Endothelial cell of umbilical vein (primary cell): ENCODE measurements at regions not wholly inside any gene's neighbourhood (a gene's known extent, or its start where the extent isn't known, plus 50 kb on each side); places are given as distances from the start of the nearest gene placed in this dataset.

Experiments
- BruUV-seq: library from RNA; stranded (reverse); fragments of 400-500 nt; replicated peaks from 2 replicates; lab custom pipeline; 2021; lab: Mats Ljungman, UMichigan
- CTCF ChIA-PET: fragments of 300-600, 350-600 bp; sonication (Branson Sonifier 250); formaldehyde crosslinking; loops from one replicate; lab custom pipeline; 2021; ENCODE audit warnings: antibody characterized with exemption, inconsistent platforms; lab: Charles Lee
- POLR2A ChIA-PET: fragments of 300-600, 350-600 bp; sonication (Branson Sonifier 250); formaldehyde crosslinking; loops from one replicate; lab custom pipeline; 2021; ENCODE audit warnings: antibody characterized with exemption, inconsistent platforms; lab: Charles Lee
- DNase-seq: peaks from one replicate; pipeline ENCODE4 v3.0.0-alpha.2; 2011; ENCODE audit warnings: low read depth, low spot score
- FAIRE-seq: peaks from 2 replicates; lab custom pipeline; 2011; peaks lifted over from hg19 to GRCh38; lab: Jason Lieb, UNC
- H2AFZ ChIP-seq: 2 replicates; pipeline ENCODE4 v1.6.0; 2012; ENCODE audit warnings: low read depth, low read length, control low read depth, inconsistent platforms
- H3K27ac ChIP-seq: 2 replicates; pipeline ENCODE4 v1.5.1; 2011; ENCODE audit warnings: low read depth, mild to moderate bottlenecking, control low read depth, low read length, moderate library complexity; ENCODE audit not compliant: insufficient read depth
- H3K27me3 ChIP-seq, 2 experiments: 2 replicates each; pipeline versions ENCODE4 v1.6.0 to v1.6.1; 2011; ENCODE audit warnings: low read length in 2 of 2, mixed read lengths in 1 of 2; ENCODE audit not compliant: control insufficient read depth in 2 of 2, insufficient read depth in 2 of 2
- H3K36me3 ChIP-seq, 2 experiments: 2 replicates in 1 of 2; 3 replicates in 1 of 2; pipeline ENCODE4 v1.5.1; 2011; ENCODE audit warnings: low read length in 2 of 2, mild to moderate bottlenecking in 1 of 2, moderate library complexity in 1 of 2; ENCODE audit not compliant: control insufficient read depth in 2 of 2, insufficient read depth in 2 of 2; ENCODE audit errors: extremely low read depth in 1 of 2
- H3K4me1 ChIP-seq: 3 replicates; pipeline ENCODE4 v1.5.1; 2011; ENCODE audit warnings: mild to moderate bottlenecking, low read length; ENCODE audit not compliant: control insufficient read depth, insufficient read depth; ENCODE audit errors: extremely low read depth
- H3K4me2 ChIP-seq: 2 replicates; pipeline ENCODE4 v1.6.1; 2011; ENCODE audit warnings: low read length, control low read depth, mixed read lengths; ENCODE audit not compliant: insufficient read depth
- H3K4me3 ChIP-seq, 3 experiments: fragments of 200-600 bp in 1 of 3; sonication (generic), shearing (Covaris generic) in 1 of 3; replicated peaks in 1 of 3; 2 replicates each; pipeline ENCODE4 v1.5.1; 2011 to 2016; ENCODE audit warnings: control low read depth in 3 of 3, low read length in 3 of 3, mild to moderate bottlenecking in 2 of 3, inconsistent platforms in 1 of 3, low read depth in 1 of 3, moderate library complexity in 1 of 3; ENCODE audit not compliant: insufficient read depth in 1 of 3
- H3K79me2 ChIP-seq: 2 replicates; pipeline ENCODE4 v1.6.0; 2012; ENCODE audit warnings: low read length, inconsistent platforms; ENCODE audit not compliant: control insufficient read depth, insufficient read depth
- H3K9ac ChIP-seq: replicated peaks from 2 replicates; pipeline ENCODE3; 2011; ENCODE audit warnings: low read length, control low read depth; ENCODE audit not compliant: insufficient read depth; ENCODE audit errors: extremely low read depth
- H3K9me1 ChIP-seq: replicated peaks from 3 replicates; pipeline ENCODE4 v1.6.0; 2011; ENCODE audit warnings: mild to moderate bottlenecking, low read length; ENCODE audit not compliant: control insufficient read depth, insufficient read depth; ENCODE audit errors: extremely low read depth
- H3K9me3 ChIP-seq: replicated peaks from 2 replicates; pipeline ENCODE4 v1.5.1; 2012; ENCODE audit warnings: low read length, inconsistent platforms; ENCODE audit not compliant: control insufficient read depth, insufficient read depth
- H4K20me1 ChIP-seq: replicated peaks from 2 replicates; pipeline ENCODE3; 2011; ENCODE audit warnings: mild to moderate bottlenecking, low read length; ENCODE audit not compliant: control insufficient read depth, insufficient read depth; ENCODE audit errors: extremely low read depth
- CTCF ChIP-seq, 2 donors: IDR thresholded peaks; 1 replicate in 1 of 2; 2 replicates in 1 of 2; pipeline ENCODE4 v1.5.1; 2011; ENCODE audit warnings: low read length in 2 of 2, mild to moderate bottlenecking in 2 of 2, moderate library complexity in 2 of 2, control low read depth in 1 of 2, inconsistent platforms in 1 of 2, low read depth in 1 of 2; ENCODE audit not compliant: insufficient read depth in 1 of 2; ENCODE audit errors: extremely low read depth in 1 of 2
- EZH2 ChIP-seq: IDR thresholded peaks from 2 replicates; pipeline ENCODE4 v1.6.1; 2012; ENCODE audit warnings: borderline replicate concordance, low read depth, mild to moderate bottlenecking, moderate library complexity, low read length, inconsistent platforms; ENCODE audit not compliant: severe bottlenecking
- FOS ChIP-seq: IDR thresholded peaks from 2 replicates; pipeline ENCODE4 v1.6.1; 2011; ENCODE audit warnings: mild to moderate bottlenecking, low read length, moderate library complexity, borderline replicate concordance; ENCODE audit not compliant: insufficient read depth
- GATA2 ChIP-seq: IDR thresholded peaks from 2 replicates; pipeline ENCODE4 v1.7.0; 2011; ENCODE audit warnings: low read depth, mild to moderate bottlenecking, moderate library complexity, mixed read lengths, low read length; ENCODE audit not compliant: insufficient read length, insufficient read depth
- JUN ChIP-seq: IDR thresholded peaks from 2 replicates; pipeline ENCODE4 v1.6.1; 2011; ENCODE audit warnings: borderline replicate concordance, low read depth; ENCODE audit not compliant: insufficient read length, insufficient read depth
- MAX ChIP-seq: IDR thresholded peaks from 2 replicates; pipeline ENCODE4 v1.6.1; 2011; ENCODE audit not compliant: insufficient read depth, insufficient read length
- MYC ChIP-seq: IDR thresholded peaks from one replicate; pipeline ENCODE4 v1.6.1; 2011; ENCODE audit warnings: mild to moderate bottlenecking, low read depth, low read length
- POLR2A ChIP-seq: IDR thresholded peaks from 2 replicates; pipeline ENCODE4 v1.6.1; 2012; ENCODE audit warnings: low read depth, mild to moderate bottlenecking, control low read depth, low read length
- POLR2AphosphoS5 ChIP-seq: IDR thresholded peaks from 2 replicates; pipeline ENCODE4 v1.6.1; 2012; ENCODE audit warnings: low read depth, mild to moderate bottlenecking, control low read depth, low read length, moderate library complexity; ENCODE audit not compliant: insufficient read depth
- dilution Hi-C: fragments of 300-500 bp; cut with MboI; formaldehyde crosslinking; loops from one replicate; pipeline ENCODE4 v1.15.0; 2019; ENCODE audit warnings: low sequenced_read_pairs; ENCODE audit not compliant: extremely low pct_ligation_motif_present
- intact Hi-C: fragments of 100-400 bp; cut with micrococcal nuclease; formaldehyde crosslinking; loops from one replicate; pipeline ENCODE4 v1.10.0; 2022

GRCh38 chr3:80492162-80492561 is 724.4 kb upstream of the ROBO1 start:
- BruUV-seq = no TSS peak
- no peak for DNase-seq
- no peaks in the 10 kb centered on the region for H3K4me1 ChIP-seq
- no peak for FAIRE-seq
- no peaks in the 10 kb centered on the region for H3K9me3 ChIP-seq
- ChIA-PET CTCF (no interaction called here), POLR2A (no interaction called here)
- no peak overlapping the region for H3K27ac ChIP-seq
- intact Hi-C loops = no loop called here
- H3K4me3 ChIP-seq = no peak overlapping the region
- no peaks in the 10 kb centered on the region for H3K9me1 ChIP-seq
- H3K79me2 ChIP-seq = no peaks in the 10 kb centered on the region
- H3K9ac ChIP-seq = no peak overlapping the region
- no peaks in the 10 kb centered on the region for H4K20me1 ChIP-seq
- no peak overlapping the region for H2AFZ ChIP-seq
- no peaks in the 10 kb centered on the region for H3K27me3 ChIP-seq
- H3K4me2 ChIP-seq = no peak overlapping the region
- H3K36me3 ChIP-seq = no peaks in the 10 kb centered on the region
- dilution Hi-C loops = no loop called here
- TF ChIP-seq GATA2 (no peak), POLR2AphosphoS5 (no peak), MAX (no peak), JUN (no peak), CTCF (IDR thresholded peaks at IDR 0.05; ENCODE audit: extremely low read depth in 1 of 2, insufficient read depth in 1 of 2, low read depth in 1 of 2, low read length in 2 of 2) (no peak), MYC (no peak), FOS (no peak), POLR2A (no peak), EZH2 (no peak)
